Spleen (tissue), 7 donors: ENCODE measurements at regions not wholly inside any gene's neighbourhood (a gene's known extent, or its start where the extent isn't known, plus 50 kb on each side); places are given as distances from the start of the nearest gene placed in this dataset.

ENCODE experiments used
- CTCF ChIP-seq, 11 experiments: fragments of 200-600 bp in 7 of 11; fragments of 450-650 bp in 4 of 11; sonication (generic) in 4 of 11; IDR thresholded peaks in 8 of 11; conservative IDR thresholded peaks in 3 of 11; 1 replicate in 7 of 11; 2 replicates in 4 of 11; pipeline versions ENCODE4 v1.4.0 to v1.8.0; 2016 to 2021; ENCODE audit warnings: antibody characterized with exemption in 11 of 11, inconsistent platforms in 4 of 11, mild to moderate bottlenecking in 1 of 11
- POLR2A ChIP-seq, 3 donors: fragments of 450-650 bp; IDR thresholded peaks; one replicate each; pipeline ENCODE4 v1.5.1; 2017; ENCODE audit warnings: antibody characterized with exemption in 3 of 3, mild to moderate bottlenecking in 1 of 3
- POLR2AphosphoS5 ChIP-seq, 3 donors: sonication (generic); formaldehyde crosslinking; IDR thresholded peaks; one replicate each; pipeline ENCODE4 v1.5.1; 2017; ENCODE audit warnings: antibody characterized with exemption in 3 of 3
- donor health status: DM: no; HTN: no; CAD: no; lungs with moderate emphysema.
- donor health status: DM: no; HTN: no; CAD: no.
- donor health status: DM: no; HTN: no; CAD: no.

GRCh38 chr6:97977084-97977483 lies 694.1 kb upstream of the MMS22L start:
- no peak for TF ChIP-seq CTCF (IDR thresholded peaks at IDR 0.05 in 8 of 11, conservative IDR thresholded peaks at IDR 0.05 in 3 of 11)
- TF ChIP-seq POLR2A (IDR thresholded peaks at IDR 0.05), result no peak
- TF ChIP-seq POLR2AphosphoS5 (IDR thresholded peaks at IDR 0.05), result no peak
